Parathyroid adenoma (tissue), 2 donors: ENCODE measurements at regions not wholly inside any gene's neighbourhood (a gene's known extent, or its start where the extent isn't known, plus 50 kb on each side); places are given as distances from the start of the nearest gene placed in this dataset.

Experiments used
- H2AFZ ChIP-seq: fragments of 300-600 bp; sonication (generic); one replicate; pipeline ENCODE4 v1.7.0; 2017; ENCODE audit warnings: antibody characterized with exemption, mild to moderate bottlenecking
- H3K27ac ChIP-seq: fragments of 300-600 bp; sonication (generic); one replicate; pipeline ENCODE4 v1.7.0; 2017
- H3K27me3 ChIP-seq: fragments of 300-600 bp; sonication (generic); one replicate; pipeline ENCODE4 v1.7.0; 2017; ENCODE audit warnings: low read length; ENCODE audit not compliant: control insufficient read depth, insufficient read depth
- H3K36me3 ChIP-seq: fragments of 300-600 bp; sonication (generic); one replicate; pipeline ENCODE4 v1.7.0; 2017; ENCODE audit warnings: low read length; ENCODE audit not compliant: control insufficient read depth, insufficient read depth
- H3K4me1 ChIP-seq: fragments of 300-600 bp; sonication (generic); one replicate; pipeline ENCODE4 v1.7.0; 2017; ENCODE audit warnings: control low read depth
- H3K4me2 ChIP-seq: fragments of 300-600 bp; sonication (generic); one replicate; pipeline ENCODE4 v1.7.0; 2017; ENCODE audit warnings: low read length
- H3K4me3 ChIP-seq: fragments of 300-600 bp; sonication (generic); one replicate; pipeline ENCODE4 v1.7.0; 2017; ENCODE audit warnings: low read depth, low read length
- H3K79me2 ChIP-seq: fragments of 300-600 bp; sonication (generic); one replicate; pipeline ENCODE4 v1.7.0; 2017; ENCODE audit warnings: control low read depth
- H3K9ac ChIP-seq: fragments of 300-600 bp; sonication (generic); one replicate; pipeline ENCODE4 v1.7.0; 2017; ENCODE audit warnings: mild to moderate bottlenecking
- H3K9me3 ChIP-seq: fragments of 300-600 bp; sonication (generic); one replicate; pipeline ENCODE4 v1.7.0; 2017; ENCODE audit warnings: low read length; ENCODE audit not compliant: control insufficient read depth
- CTCF ChIP-seq: fragments of 300-600 bp; sonication (generic); IDR thresholded peaks from one replicate; pipeline ENCODE4 v1.7.0; 2017; ENCODE audit warnings: antibody characterized with exemption, mild to moderate bottlenecking
- donor health status: primary hyperparathyroidism.

GRCh38 chrX:39773923-39774773 lies 323.6 kb downstream of the BCOR start:
- no peak overlapping the region for H3K9ac ChIP-seq
- H3K79me2 ChIP-seq: no peaks in the 10 kb centered on the region
- H3K4me2 ChIP-seq: no peak overlapping the region
- no peaks in the 10 kb centered on the region for H3K27me3 ChIP-seq
- H3K4me1 ChIP-seq: no peaks in the 10 kb centered on the region
- no peak overlapping the region for H3K27ac ChIP-seq
- no peak overlapping the region for H3K4me3 ChIP-seq
- H3K36me3 ChIP-seq: no peaks in the 10 kb centered on the region
- H3K9me3 ChIP-seq: no peaks in the 10 kb centered on the region
- no peak overlapping the region for H2AFZ ChIP-seq
- no peak for TF ChIP-seq CTCF

- Histone ChIP-seq H3K79me2 (no peaks in the 10 kb centered on the region), H3K4me2 (no peak overlapping the region), H3K27ac (no peak overlapping the region), H2AFZ (no peak overlapping the region), H3K4me3 (no peak overlapping the region), H3K27me3 (no peaks in the 10 kb centered on the region), H3K36me3 (no peaks in the 10 kb centered on the region), H3K4me1 (no peaks in the 10 kb centered on the region), H3K9ac (no peak overlapping the region), H3K9me3 (no peaks in the 10 kb centered on the region)
- no peak for TF ChIP-seq CTCF
Observed at GRCh38 chrX:39774774-39775328, 322.9 kb downstream of the BCOR start.

- TF ChIP-seq CTCF: no peak
- H3K27me3 ChIP-seq: no peaks in the 10 kb centered on the region
- H3K9ac ChIP-seq: no peak overlapping the region
- H2AFZ ChIP-seq: no peak overlapping the region
- H3K27ac ChIP-seq: no peak overlapping the region
- no peaks in the 10 kb centered on the region for H3K79me2 ChIP-seq
- no peaks in the 10 kb centered on the region for H3K4me1 ChIP-seq
- no peak overlapping the region for H3K4me3 ChIP-seq
- no peaks in the 10 kb centered on the region for H3K9me3 ChIP-seq
- no peaks in the 10 kb centered on the region for H3K36me3 ChIP-seq
- H3K4me2 ChIP-seq: no peak overlapping the region
Observed at GRCh38 chrX:39777623-39778025, 320.1 kb downstream of the BCOR start.

GRCh38 chrX:39779952-39780783 lies 317.6 kb downstream of the BCOR start:
- Histone ChIP-seq H3K4me2 (no peak overlapping the region), H2AFZ (no peak overlapping the region), H3K27me3 (no peaks in the 10 kb centered on the region), H3K4me3 (no peak overlapping the region), H3K27ac (no peak overlapping the region), H3K9ac (no peak overlapping the region), H3K79me2 (no peaks in the 10 kb centered on the region), H3K36me3 (no peaks in the 10 kb centered on the region), H3K9me3 (no peaks in the 10 kb centered on the region), H3K4me1 (no peaks in the 10 kb centered on the region)
- no peak for TF ChIP-seq CTCF
